Renal pelvis (tissue), 1 donor: ENCODE measurements at regions not wholly inside any gene's neighbourhood (a gene's known extent, or its start where the extent isn't known, plus 50 kb on each side); places are given as distances from the start of the nearest gene placed in this dataset.
"Not testable (repeated sequence)": the region's sequence is repeated elsewhere in the genome, so short reads cannot be mapped to it uniquely, and the experiment has no call there.

Experiments used
- DNase-seq: peaks from one replicate; pipeline ENCODE4 v3.0.0-alpha.2; 2013

DNA sequence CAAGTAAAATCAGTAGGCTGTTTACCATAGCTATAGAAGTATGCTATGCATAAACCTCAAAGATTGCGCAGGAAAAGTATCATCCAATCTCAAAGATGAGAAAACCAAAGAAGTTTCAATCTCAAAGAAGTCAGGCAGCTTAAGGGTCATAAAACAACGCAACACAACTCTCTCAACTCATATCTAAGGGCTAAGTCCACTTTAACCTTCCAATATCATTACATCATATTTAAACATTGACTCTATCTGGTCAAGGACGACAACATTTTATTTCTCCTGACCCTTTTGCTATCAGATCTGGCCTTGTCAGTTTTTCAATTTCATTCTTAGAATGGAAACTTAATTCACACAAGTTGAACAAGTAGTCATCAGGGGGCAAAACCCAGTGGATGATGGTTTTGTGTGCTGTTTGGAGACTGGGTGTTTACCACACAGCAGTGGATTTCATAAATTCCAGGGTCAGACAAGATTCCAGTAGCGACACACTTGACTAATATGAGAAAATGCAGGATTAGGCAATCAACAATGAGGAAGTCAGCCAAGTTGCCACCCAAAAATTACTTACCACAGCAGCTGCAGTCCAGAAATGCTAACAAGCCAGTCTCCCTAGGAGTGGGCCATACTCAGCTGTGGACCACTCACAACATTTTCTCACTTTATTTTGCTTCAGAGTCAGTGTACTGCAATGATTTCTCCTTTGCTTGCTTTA is 108.7 kb upstream of the NBPF26 start:
- not testable (repeated sequence) for DNase-seq

DNA sequence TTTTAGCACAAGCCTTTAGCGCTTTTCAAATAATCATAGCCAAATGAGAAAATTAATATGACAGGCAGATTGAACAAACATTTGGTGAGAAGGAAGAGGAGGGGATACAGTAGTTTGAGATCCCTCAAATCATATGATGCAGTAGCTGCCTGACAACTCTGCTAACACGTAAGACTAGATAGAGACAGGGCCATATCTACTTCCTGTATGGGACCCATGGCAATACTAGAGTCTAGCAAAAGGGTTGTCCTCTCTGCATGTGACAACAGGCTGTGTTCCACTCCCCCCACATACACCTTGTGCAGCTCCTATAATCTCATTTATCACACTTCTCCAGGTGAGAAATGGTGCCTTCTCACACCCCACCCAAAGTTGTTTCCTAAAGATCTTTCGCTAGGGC is 106.3 kb upstream of the NBPF26 start:
- not testable (repeated sequence) for DNase-seq

DNA sequence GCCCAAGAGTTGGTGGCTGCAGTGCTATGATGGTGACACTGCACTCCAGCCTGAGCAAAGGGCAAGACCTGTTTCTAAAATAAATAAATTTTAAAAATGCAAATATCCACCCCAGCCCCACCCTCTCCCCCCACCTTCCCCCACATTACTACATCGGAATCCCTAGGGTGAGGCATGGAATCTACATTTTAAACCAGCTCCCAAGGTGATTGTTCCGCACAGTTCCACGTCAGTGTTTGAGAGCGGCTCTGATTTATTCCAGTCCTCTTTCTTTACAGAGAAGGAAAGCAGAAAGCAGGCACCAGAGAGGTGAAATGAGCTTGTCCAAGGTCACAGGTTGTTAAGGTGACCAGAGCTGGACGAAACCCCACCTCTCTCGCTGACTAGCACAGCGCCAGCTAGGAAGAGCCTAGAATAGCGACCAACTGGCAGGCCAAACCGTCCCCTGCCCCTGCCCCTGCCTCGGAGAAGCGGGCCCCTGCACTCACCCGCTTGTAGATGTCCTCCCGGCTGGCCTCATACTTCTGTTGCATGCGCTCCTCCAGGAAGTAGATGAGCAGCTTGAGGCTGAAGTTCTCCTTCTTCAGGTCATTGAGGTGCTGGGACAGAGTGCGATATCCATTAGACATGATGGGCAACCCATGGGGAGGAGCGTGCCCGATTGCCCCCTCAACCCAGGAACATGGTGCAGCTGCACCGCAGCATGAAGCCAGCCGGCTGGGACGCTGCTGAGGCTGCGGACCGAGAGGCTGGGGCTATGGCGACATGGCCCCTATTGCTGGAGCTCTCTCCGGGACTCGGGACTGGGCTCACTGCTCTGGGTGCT is 103.7 kb upstream of the NBPF26 start:
- DNase-seq, result not testable (repeated sequence)

DNA sequence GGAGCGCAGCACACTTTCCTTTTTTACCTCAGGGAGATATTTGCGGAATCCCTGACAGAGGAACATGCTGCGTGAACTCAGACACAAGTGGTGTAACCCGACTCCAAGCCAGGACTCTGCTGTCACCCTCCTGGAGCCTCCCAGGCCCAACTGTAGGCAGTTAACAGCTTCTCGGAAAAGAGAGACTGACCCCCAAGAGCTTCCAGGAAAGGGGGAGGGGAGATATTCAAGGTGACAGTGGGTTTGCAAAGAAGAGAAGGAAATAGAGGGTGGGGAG is 103.1 kb upstream of the NBPF26 start:
- not testable (repeated sequence) for DNase-seq

DNA sequence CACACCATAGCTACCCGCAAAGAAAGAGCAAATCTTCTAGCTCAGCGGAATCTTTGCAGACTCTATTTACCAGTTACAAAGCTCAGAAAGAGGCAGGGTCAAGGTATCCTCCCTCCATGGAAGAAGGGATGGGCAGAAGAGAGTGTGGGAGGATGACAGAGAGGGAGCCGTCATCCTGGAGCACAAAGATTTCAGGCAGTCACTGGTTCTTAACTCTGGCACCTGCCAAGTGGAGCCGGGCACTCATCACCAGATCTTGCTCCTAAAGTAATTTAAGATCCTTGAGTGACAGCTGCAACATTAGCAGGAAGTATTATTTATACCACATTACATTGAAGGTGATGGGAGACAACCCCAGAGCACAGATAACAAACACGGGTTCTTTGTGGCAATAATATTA is 102.5 kb upstream of the NBPF26 start:
- not testable (repeated sequence) for DNase-seq

DNA sequence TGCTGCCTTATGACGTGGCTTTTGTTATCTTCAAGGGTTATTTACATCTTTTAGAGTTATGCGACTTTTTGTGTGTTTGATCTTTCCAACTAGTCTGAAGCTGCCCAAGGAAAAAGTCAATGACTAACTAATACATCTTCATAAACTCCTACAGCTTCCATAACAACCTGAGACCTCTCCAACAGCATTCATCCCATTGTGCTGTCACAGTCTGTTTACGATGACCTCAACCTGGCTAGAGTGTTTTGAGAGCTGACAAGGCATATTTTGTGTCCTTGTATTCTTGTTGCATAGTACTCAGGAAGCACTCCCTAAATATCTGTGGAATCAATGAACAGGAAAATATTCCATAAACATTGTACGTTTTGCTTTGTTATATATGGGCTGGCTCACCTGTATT is 100.2 kb upstream of the NBPF26 start:
- not testable (repeated sequence) for DNase-seq

DNA sequence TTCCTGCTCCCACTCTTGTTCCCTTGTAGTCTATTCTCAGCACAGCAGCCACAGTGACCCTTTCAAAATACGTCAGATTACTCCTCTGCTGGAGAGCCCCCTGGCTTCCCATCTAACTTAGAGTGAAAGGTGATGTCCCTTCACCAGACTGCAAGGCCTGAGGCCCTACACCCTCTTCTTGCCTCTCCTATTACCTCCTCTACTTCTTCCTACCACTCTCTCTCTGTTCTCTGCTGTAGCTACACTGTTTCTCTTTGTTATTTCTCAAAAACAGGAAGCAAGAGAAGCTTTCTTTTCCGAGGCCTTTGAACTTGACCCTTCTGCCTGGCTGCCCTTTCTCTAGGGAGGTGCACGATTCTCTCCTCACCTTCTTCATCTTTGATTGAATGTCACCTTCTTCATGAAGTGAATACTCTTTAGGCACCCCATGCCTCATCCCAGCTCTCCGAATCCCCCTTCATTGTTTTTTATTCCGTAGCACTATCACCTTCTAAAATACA is 99.1 kb upstream of the NBPF26 start:
- DNase-seq, result not testable (repeated sequence)

DNA sequence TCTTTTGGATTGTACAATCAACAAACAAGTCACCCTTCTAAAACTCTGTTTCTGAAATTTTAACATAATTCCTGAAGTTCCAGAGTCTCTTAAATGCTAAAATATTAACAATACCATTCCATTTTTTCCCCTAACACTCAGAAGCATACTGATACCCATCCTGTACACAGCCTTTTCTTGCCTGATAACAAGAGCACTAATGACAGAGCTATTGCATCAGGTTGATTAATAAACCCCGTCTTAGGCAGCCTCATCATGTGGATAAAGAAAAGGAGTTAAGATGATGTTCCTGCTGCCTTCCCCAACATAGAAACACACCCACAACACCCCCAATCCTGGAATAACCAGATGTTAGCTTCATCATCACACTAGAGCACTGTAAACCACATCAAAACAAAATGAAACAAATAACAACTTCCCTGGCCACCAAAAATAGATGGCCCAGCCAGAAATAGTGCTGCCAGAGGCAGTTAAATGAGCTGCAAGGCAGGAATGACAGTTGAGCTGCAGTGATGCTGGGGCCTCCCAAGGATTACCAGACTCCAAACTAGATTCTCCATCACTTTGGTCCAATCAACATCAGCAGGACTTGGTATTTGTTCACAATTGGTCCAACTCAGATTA is 93.8 kb upstream of the NBPF26 start:
- DNase-seq, result not testable (repeated sequence)

DNA sequence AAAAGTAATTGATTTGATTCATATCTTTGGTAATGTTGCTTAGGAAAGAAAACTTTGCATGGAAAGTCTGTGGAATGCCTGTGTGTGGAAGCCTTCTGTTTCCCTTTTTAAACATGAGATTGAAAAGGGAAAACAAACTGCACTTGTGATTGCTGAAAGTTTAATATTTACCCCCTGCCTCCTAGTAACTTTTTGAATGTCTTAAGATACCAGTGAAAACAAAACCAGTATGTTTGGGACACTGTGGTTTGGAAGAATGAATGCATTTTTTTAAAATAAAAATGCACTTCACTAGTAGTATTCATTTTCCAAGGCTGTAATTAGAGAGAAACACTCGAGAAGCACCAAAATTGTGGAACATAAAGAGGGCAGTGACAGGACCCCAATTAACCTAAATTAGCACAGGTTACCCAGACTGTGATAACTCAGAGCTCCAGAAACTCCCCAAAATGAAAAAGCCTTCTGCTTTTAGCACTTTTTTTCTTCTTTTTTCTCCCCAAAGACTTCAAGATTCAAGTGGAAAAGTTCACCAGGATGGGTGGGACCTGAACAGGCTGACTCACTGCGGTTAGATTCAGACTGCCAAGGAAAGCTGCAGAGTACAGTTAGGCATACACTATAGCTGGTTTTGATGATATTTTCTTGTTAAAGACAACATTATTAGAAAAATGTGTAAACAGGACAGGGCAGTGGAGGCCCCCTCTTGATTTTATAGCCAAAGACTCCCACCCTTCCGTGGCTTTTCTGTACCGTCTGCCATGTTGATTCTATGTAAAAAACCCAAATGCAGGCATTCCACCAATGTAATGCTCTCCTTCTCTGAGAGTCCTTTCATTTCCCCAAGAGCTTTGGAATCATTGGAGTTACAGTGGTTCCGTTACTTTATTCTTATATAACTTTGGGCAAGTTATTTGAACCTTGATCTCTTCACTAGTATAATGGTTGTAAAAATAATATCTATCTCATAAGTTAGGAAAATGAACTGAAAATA is 88.6 kb upstream of the NBPF26 start:
- not testable (repeated sequence) for DNase-seq

DNA sequence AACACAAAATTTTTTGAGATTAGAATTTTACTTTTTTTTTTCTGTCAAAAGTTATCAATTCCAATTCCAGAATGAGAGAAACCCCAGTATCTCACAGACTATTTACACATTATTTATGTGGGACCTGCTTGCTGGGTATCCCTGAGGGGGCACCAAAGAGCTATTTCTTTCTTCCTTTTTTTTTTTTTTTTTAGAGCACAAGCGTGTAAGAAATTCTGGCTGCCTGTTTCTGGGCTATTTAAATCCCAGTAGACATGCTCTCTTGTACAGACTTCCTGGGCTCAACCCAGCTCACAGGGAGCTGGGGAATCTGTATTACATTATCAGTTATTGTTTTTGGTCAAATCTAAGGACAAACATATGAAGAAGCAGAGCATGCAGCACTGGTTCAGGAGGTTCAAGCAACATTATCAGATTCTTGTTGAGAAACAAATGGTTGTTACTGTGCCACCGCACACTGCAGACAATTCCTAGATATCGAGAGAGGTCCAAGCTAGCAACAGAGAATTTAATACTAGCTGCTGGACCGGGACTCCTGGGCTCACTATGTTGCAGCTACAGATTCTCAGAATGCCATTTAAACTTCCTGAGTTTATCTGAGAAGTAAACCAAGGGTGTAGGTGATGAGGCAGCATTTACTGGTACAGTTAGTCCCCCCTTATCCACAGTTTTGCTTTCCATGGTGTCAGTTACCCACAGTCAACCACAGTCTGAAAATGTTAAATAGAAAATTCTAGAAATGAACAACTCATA is 83.3 kb upstream of the NBPF26 start:
- not testable (repeated sequence) for DNase-seq

DNA sequence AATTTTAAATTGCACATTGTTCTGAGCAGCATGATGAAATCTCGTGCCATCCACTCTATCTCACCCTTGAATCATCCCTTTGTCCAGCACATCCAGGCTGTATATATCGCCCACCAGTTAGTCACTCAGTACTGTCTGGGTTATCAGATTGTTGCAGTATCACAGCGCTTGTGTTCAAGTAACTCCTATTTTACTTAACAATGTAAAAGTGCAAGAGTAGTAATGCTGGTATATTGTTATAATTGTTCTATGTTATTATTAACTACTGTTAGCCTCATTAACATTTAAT is 82.8 kb upstream of the NBPF26 start:
- DNase-seq, result not testable (repeated sequence)

DNA sequence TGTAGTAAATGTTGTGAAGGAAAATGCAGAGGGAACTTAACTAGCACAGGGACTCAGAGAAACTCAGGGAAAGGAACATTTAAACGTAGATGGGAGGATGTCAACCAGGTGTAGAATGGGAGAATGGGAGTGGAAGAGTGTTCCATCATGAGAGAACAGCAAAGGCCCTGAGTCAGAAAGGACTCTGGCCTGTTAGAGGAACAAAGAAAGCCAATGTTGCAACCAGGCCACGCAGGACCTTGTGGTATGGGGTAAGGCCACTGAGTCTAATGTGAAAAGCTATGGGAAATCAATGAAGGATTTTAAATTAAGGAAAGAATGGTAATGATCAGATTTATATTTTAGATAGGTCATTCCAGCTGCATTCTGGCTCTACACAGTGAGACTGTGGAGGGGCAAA is 76.6 kb upstream of the NBPF26 start:
- not testable (repeated sequence) for DNase-seq

DNA sequence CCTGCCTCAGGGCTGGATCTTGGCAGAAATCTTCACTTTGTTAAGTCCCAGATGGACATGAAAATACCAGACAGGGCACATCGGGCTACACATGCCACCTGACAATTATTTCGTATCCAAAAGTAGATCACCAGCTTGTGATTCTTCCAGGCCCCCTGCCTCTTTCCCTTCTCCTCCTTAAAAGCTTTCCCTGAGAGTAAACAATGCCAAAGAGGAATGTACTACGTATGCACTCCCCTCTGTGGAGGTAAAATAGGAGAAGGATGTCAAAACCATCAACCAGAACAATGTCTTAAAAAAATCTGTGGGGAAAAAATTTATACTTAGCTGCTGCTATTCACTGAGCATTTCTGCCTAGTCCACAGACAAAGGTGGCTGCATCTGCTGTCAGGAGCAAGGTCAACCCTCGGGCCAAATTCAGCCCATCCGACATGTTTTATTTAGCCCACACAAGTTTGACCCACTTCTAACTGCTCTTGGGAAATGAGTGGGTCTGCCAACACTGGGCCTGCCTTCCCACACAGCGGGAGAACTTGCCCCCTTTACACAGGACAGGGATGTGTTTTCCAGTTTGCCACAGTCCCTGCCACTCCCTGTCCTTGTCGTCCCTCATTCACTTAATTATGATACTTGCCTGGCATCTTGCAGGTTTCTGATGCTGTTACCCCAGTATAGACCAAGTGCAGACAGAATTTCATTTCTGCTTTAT is 74.7 kb upstream of the NBPF26 start:
- DNase-seq, result not testable (repeated sequence)

DNA sequence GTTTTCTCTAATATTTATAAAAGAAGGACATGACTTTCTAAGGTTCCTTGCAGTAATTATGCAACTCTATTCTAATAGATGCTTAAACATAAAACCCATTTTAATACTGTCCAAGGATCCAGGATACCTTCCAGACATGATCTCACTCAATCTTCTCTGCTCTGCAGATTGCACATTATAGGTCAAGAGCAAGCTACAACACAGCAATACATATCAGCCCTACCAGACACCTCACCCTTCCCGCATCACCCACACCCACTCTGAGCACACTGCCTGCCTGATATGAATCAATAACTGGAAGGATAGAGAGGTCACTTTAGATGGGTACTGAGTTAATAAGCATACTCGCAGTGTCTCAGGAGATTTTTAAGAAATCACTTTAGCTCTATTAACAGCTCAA is 74.0 kb upstream of the NBPF26 start:
- not testable (repeated sequence) for DNase-seq

DNA sequence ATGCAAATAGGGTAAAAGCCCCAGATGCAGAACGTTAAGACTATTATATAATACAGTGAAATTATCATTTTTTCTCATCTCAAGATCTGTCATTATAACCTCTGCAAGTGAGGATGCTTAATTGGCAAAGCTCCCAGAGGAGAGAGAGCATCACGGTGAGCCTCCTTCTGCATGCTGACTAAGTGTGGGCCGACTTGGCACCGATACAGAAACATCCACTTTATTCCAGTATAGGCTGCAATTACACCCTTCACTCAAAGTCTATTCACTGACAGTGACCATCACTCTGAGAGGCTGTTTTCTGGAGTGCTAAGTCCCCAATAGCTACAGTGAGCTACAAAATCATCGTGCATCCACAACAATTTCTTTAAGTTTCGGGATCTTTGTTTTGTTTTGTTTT is 69.6 kb upstream of the NBPF26 start:
- DNase-seq, result not testable (repeated sequence)

DNA sequence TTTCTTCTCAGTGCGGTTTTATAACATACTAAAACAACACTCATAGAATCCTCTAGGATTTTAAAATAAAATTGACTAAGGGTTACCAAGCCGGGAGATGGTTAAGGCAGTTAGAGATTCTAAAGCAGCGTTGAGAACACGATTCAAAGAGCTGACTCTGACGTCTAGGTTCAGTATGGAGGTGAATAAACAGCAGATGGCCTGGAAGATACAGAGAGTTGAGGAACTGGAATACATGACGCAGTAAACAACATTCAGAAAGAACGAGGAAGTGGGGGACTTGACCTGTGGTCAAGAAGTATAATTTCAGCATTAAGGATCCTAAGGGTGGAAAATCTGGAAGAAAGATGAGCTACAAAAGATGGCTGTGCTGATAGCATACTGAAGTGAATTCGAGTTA is 68.4 kb upstream of the NBPF26 start:
- DNase-seq, result not testable (repeated sequence)

DNA sequence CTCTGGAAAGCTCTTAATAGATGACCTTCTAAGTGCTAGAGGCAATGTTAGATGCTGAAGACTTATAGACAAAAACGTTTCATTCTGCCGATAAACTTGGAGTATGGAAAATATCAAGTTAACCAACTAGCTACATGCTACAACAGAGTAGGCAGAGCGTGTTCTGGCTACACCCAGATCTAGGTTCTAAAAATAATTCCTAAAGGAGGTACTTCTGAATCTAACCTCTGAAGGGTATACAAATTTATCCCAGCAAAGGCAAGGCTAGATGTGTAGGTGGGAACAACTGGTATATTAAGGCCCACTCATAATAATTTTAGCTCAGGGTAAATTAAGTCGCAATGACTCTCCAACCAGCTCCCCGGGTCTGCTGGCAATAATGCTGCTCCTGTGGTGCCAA is 67.6 kb upstream of the NBPF26 start:
- not testable (repeated sequence) for DNase-seq

DNA sequence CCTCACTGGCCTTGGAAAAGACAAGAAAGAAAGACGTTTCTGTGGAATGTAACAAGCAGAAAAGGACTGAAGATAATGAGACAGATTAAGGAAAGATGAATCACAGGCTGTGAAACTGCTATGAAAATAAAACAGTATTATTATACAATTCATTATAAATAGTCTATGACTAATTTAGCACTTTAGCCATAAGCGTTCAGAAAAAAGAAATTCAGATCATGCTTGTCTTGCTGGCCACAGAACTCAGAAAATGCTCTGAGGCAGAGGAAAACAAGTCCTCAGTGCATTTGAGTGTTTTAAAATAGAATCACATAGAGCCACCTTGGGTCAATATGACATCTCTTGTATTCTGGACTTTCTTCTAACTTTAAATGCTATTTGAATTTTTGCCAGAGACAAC is 65.9 kb upstream of the NBPF26 start:
- not testable (repeated sequence) for DNase-seq

DNA sequence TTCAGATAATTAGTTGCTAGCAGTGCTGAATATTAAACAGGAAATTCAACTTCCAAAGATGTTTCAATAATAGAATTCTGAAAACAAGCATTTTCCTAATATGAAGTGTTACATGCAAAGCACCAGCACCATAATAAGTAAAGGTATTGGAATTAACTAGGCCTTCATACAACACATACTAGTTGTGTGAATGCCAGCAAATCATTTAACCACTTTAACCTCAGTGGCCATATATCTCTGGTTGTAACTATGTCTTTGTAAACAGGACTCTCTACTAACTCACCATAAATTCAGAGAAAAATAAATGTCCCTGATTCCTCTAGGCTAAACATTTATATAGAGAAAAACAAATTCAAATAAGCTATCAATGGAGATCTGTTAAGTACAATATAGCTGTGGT is 65.1 kb upstream of the NBPF26 start:
- not testable (repeated sequence) for DNase-seq

DNA sequence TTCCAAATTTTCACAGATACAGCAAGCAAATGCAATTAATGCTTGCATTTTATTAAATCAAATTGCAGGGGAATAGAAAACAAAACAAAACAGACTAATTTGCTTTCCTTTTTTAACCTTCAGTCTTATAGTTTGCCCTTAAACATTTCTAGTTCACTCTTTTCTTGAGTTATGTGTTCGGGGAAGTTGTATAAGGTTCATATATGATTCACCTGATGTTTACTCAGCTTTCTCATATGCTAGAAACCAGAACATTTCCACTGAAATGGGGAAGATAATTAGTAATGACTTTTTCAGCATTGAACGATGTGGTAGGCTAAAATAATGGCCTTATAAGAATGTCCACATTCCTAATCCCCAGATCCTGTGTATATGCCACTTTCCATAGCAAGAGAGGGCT is 64.6 kb upstream of the NBPF26 start:
- not testable (repeated sequence) for DNase-seq
